Chondrocyte (in vitro differentiated cells): ENCODE measurements at regions not wholly inside any gene's neighbourhood (a gene's known extent, or its start where the extent isn't known, plus 50 kb on each side); places are given as distances from the start of the nearest gene placed in this dataset.

Experiments
- DNase-seq: peaks from one replicate; pipeline ENCODE4 v3.0.0; 2021; ENCODE audit warnings: mixed read lengths, low spot score
- H3K27ac Mint-ChIP-seq: one replicate; pipeline ENCODE4 v1.8.0; 2021; ENCODE audit warnings: mild to moderate bottlenecking, moderate library complexity, mixed read lengths; ENCODE audit not compliant: unreplicated experiment
- H3K27me3 Mint-ChIP-seq: 2 replicates; pipeline ENCODE4 v1.8.0; 2021; ENCODE audit warnings: low read depth, mixed read lengths
- H3K36me3 Mint-ChIP-seq: 2 replicates; pipeline ENCODE4 v1.8.0; 2021; ENCODE audit warnings: low read depth, mixed read lengths
- H3K4me1 Mint-ChIP-seq: 2 replicates; pipeline ENCODE4 v1.8.0; 2021; ENCODE audit warnings: low read depth, mild to moderate bottlenecking, mixed read lengths
- H3K4me3 Mint-ChIP-seq: one replicate; pipeline ENCODE4 v1.8.0; 2021; ENCODE audit warnings: mild to moderate bottlenecking, moderate library complexity, mixed read lengths; ENCODE audit not compliant: unreplicated experiment
- H3K9me3 Mint-ChIP-seq: 2 replicates; pipeline ENCODE4 v1.8.0; 2021; ENCODE audit warnings: low read depth, mixed read lengths
- TF ChIP-seq, protein P1 (sequence below): fragments of 200-600 bp; sonication (generic); IDR thresholded peaks from 2 replicates; pipeline ENCODE4 v1.5.0; 2021; ENCODE audit warnings: antibody characterized with exemption, mild to moderate bottlenecking, moderate library complexity

DNA sequence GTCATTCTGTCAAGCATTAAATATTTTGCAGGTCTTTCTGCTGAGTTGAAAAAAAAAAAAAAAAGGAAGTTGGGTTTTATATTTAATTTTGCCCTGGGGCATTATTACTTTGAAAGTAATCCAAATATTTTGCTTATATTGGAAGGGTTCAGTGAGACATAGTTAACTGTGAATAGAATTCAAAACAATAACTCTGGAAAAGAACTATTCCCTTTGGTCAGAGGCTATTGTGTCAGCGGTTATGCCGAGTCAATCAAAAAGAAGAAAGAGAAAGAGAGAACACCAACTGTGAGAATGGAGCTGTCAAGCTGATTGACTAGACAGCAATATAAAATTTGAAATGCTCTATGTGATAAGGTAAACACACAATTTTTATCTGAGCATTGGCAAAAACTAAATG is 761.7 kb downstream of the ADGRL2 start:
- no peak for DNase-seq
- H3K9me3 Mint-ChIP-seq: no peaks in the 10 kb centered on the region
- H3K27ac Mint-ChIP-seq: no peak overlapping the region
- H3K27me3 Mint-ChIP-seq: no peaks in the 10 kb centered on the region
- H3K4me1 Mint-ChIP-seq: peaks cover 50% of the 10 kb centered on the region
- no peak overlapping the region for H3K4me3 Mint-ChIP-seq
- TF ChIP-seq, protein P1, sequence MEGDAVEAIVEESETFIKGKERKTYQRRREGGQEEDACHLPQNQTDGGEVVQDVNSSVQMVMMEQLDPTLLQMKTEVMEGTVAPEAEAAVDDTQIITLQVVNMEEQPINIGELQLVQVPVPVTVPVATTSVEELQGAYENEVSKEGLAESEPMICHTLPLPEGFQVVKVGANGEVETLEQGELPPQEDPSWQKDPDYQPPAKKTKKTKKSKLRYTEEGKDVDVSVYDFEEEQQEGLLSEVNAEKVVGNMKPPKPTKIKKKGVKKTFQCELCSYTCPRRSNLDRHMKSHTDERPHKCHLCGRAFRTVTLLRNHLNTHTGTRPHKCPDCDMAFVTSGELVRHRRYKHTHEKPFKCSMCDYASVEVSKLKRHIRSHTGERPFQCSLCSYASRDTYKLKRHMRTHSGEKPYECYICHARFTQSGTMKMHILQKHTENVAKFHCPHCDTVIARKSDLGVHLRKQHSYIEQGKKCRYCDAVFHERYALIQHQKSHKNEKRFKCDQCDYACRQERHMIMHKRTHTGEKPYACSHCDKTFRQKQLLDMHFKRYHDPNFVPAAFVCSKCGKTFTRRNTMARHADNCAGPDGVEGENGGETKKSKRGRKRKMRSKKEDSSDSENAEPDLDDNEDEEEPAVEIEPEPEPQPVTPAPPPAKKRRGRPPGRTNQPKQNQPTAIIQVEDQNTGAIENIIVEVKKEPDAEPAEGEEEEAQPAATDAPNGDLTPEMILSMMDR: no peak
- no peaks in the 10 kb centered on the region for H3K36me3 Mint-ChIP-seq

DNA sequence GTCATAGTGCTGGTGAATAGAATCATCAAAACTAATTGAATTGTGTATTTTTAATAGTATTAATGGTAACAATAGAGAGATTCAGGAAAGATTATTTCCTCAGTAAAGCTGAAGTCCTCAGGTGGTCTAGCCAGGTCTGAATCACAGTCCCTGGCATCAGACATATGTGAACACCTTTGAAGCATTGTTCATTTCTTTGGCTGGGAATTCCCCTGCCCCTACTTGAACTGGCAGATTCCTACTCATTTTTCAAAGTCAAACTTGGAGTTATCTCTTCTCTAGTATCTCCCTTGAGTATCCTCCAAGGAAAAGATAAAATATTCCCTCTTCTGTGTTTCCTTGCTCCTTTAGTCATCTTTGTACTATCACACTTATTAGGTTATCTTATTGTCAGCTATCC is 759.8 kb downstream of the ADGRL2 start:
- TF ChIP-seq, protein P1: no peak
- no peak overlapping the region for H3K4me3 Mint-ChIP-seq
- no peak overlapping the region for H3K27ac Mint-ChIP-seq
- peaks cover 37% of the 10 kb centered on the region for H3K4me1 Mint-ChIP-seq
- DNase-seq: no peak
- no peaks in the 10 kb centered on the region for H3K36me3 Mint-ChIP-seq
- H3K9me3 Mint-ChIP-seq: no peaks in the 10 kb centered on the region
- H3K27me3 Mint-ChIP-seq: no peaks in the 10 kb centered on the region

DNA sequence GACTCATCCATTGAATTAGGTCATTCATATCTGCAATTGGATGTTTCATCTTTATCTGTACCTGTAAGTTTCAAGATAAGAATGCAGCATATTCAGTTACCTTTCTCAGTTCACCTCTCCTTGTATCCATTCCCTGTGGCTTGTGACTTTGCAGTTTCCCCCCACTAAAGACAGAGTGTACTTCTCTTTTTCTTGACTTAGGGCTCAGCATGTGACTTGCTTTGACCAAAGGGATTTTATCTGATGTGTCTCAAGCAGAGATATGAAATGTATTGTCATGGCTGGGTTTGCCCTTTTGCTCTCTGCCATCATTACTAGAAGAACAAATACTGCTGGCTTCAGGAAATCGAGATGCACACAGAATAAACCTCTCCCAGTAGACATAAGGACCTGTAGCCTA is 754.8 kb downstream of the ADGRL2 start:
- Mint-ChIP-seq H3K4me3 (no peak overlapping the region), H3K36me3 (peaks cover 1% of the 10 kb centered on the region), H3K27ac (no peak overlapping the region), H3K4me1 (no peaks in the 10 kb centered on the region), H3K9me3 (peaks cover 4% of the 10 kb centered on the region), H3K27me3 (no peaks in the 10 kb centered on the region)
- DNase-seq: no peak
- TF ChIP-seq, protein P1: no peak

DNA sequence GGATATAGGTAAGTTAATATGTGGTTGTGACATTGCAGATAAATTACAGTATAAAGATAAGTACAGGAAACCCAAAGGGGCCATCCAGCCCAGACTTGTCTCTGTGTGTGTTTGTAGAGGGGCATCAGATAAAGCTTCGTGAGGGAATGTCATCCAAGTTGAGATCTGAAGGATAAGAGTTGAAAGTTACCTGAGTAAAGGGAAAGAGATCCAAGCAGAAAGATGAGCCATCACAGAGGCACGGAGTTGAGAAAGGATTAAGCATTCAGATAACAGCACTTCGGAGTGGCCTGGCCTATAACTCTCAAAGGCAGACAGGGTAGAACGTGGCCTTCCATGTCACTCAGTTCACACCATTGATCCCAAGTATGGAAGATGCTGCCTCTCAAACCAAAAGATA is 749.1 kb downstream of the ADGRL2 start:
- peaks cover 11% of the 10 kb centered on the region for H3K9me3 Mint-ChIP-seq
- no peaks in the 10 kb centered on the region for H3K4me1 Mint-ChIP-seq
- no peak overlapping the region for H3K27ac Mint-ChIP-seq
- no peak overlapping the region for H3K4me3 Mint-ChIP-seq
- peaks cover 1% of the 10 kb centered on the region for H3K36me3 Mint-ChIP-seq
- TF ChIP-seq, protein P1: no peak
- no peaks in the 10 kb centered on the region for H3K27me3 Mint-ChIP-seq
- DNase-seq: no peak

DNA sequence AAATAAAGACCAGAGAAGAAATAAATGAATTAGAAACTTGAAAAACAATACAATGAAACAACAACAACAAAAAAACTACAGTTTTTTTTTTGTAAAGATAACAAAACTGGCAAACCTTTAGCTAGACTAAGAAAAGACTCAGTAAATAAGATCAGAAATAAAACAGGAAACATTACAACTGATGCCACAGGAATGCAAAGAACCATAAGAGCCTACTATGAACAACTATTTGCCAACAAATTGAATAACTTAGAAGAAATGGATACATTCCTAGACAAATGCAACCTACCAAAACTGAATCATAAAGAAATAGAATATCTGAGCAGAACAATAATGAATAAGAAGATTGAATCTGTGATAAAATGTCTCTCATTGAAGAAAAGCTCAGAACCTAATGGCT is 742.0 kb downstream of the ADGRL2 start:
- H3K4me1 Mint-ChIP-seq: no peaks in the 10 kb centered on the region
- no peaks in the 10 kb centered on the region for H3K27me3 Mint-ChIP-seq
- peaks cover 29% of the 10 kb centered on the region for H3K9me3 Mint-ChIP-seq
- H3K36me3 Mint-ChIP-seq: peaks cover 6% of the 10 kb centered on the region
- DNase-seq: no peak
- TF ChIP-seq, protein P1: no peak
- no peak overlapping the region for H3K4me3 Mint-ChIP-seq
- H3K27ac Mint-ChIP-seq: no peak overlapping the region
